HuH-7 (cell line): ENCODE measurements at regions not wholly inside any gene's neighbourhood (a gene's known extent, or its start where the extent isn't known, plus 50 kb on each side); places are given as distances from the start of the nearest gene placed in this dataset.

Experiments used
- DNase-seq: peaks from one replicate; pipeline ENCODE4 v3.0.0; 2011; ENCODE audit warnings: low spot score

DNA sequence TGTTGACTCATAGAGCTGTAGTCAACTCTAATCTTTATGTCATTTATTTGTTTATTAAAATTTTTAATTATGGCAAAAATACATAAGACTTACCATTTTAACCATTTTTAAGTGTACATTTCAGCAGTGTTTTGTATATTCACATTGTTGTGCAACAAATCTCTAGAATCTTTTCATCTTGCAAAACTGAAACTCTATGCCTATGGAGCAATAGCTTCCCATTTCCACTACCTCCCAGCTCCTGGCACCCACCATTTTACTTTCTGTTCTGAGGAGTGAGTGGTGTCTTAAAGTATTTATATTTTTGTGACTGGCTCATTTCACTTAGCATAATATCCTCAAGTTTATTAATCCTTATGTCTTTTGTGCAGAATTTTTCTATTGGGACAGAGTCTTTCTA is 181.0 kb downstream of the GPAT3 start:
- DNase-seq = no peak

DNA sequence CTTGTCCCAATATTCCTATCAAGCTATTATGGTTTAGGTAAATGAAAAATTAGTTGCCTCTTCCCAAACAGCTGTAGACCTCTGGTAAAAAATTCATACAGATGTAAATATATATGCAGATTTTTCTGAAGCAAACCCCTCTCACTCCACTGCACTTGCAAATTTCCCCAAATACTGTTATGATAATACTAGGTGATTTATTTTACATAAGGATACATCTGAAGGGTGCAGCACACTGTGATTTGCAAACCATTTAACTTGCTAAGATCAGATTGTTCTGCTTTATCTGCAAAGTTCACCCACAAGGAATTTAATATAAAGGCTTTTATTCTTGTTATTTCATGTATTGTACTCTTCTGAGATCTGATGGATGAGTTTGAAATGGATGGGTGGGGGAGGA is 177.0 kb downstream of the GPAT3 start:
- DNase-seq = no peak

- peak; percentile 4 for DNase-seq
Measured at GRCh38 chr4:83709627-83710026, 173.7 kb downstream of the GPAT3 start.

DNA sequence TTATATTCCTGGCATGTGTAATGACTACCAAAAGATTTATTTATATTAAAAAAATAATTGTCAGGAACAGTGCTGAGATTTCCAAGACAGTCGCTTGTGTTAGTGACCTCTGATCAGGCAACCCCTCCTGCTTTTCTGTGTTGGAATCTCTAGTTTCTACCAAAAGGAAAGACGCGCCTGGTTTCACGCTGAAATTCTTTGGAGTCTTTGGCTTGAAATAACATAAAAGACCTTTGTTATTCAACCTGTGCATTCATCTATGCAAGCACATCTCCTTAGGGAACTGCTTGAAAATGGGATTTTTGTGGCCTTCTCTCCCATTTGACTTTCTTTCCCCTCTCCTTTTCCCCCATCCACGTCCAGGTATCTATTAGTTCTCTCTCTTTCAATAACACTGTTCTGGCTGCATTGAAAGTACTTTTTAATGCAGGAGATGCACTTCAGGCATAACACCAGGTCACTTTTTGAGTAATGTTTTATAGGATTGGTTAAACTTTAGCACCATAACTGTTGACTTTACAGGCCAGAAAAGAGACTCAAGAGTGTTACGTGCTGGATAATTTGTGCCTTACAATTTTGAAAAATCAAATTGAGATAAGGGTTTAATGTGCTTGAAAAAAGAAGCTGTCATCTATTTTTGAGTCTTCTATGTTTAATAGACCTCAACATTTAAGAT is 172.7 kb downstream of the GPAT3 start:
- no peak for DNase-seq

GRCh38 chr4:83704786-83705185 is 168.9 kb downstream of the GPAT3 start:
- no peak for DNase-seq

DNA sequence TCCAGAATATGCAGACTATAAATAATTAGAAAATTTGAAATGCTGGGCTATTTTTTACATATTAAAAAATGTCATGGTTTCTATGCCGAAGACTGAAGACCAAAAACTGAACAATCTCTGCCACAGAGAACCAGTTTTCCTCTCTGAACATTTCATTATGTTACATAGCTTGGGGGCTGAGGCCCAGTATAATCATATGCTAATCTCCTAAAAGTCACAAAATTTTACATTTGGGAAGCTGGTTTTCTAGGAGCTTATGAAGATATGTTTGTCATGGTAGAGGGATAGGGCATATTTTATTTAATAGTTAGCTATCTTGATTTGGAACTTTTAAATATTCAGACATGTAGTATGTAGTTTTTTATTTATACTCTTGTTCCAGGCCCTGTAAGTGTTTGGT is 167.8 kb downstream of the GPAT3 start:
- no peak for DNase-seq

DNA sequence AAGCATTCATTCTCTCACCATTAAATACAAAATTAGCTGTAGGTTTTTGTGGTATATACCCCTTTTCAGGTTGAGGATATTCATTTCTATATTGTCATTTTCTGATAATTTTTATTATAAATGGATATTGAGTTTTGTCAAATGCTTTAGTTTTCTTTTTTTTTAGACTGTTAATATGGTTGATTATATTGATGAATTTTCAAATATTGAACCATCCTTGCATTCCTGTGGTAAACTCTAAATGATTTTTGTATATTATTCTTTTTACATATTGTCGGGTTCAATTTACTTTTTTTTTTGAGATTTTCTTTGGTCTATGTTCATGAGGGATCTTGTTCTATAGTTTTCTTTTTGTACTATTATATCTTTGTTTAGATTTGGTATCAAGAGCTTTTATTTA is 165.1 kb downstream of the GPAT3 start:
- DNase-seq = no peak

DNA sequence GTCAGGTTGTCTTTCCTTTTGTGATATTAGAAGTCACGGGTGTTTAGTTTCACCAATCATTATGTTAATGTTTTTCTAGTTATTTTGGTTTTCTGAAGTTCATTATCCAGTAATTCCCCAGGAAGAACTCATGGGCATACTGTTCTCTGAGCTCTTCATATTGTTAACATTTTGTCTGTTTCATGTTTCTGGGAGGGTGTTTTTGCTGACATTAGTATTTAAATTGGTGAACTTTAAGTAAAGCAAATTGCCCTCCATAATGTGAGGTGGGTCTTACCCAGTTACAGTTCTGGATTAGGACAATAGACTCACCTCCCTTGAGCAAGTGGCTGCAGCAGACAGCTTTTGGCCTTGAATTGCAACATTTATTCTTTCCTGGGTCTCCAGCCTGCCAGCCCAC is 163.4 kb downstream of the GPAT3 start:
- DNase-seq = no peak

GRCh38 chr4:83692028-83692427 is 156.1 kb downstream of the GPAT3 start:
- DNase-seq = no peak

GRCh38 chr4:83686166-83686565 is 150.3 kb downstream of the GPAT3 start:
- no peak for DNase-seq

- DNase-seq = no peak
Measured at GRCh38 chr4:83679692-83680091, 143.8 kb downstream of the GPAT3 start.

- no peak for DNase-seq
Measured at GRCh38 chr4:83679254-83679653, 143.3 kb downstream of the GPAT3 start.

- DNase-seq = no peak
Measured at GRCh38 chr4:83677656-83678055, 141.7 kb downstream of the GPAT3 start.

DNA sequence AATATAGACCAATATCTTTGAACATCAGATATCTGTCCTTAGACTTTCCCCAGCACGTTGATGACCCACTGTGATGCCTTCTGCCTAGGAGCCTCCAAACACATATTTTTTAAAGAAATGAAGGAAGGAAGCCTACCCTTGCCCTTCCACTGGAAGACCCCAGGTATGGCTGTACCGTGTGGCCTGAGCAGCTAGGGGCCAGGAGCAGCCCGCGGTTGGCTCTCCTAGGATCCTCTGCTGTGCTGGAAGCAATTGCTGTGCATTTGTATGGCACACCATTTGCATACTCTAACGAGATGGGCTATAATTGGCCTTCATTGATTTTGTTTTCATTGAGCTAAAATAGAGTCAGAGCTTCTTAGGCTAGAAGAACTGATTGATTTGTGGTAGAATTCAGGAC is 128.8 kb downstream of the GPAT3 start:
- DNase-seq = no peak

- no peak for DNase-seq
Measured at GRCh38 chr4:83664071-83664470, 128.2 kb downstream of the GPAT3 start.

- no peak for DNase-seq
Measured at GRCh38 chr4:83662204-83662603, 126.3 kb downstream of the GPAT3 start.

- no peak for DNase-seq
Measured at GRCh38 chr4:83661359-83661758, 125.5 kb downstream of the GPAT3 start.

DNA sequence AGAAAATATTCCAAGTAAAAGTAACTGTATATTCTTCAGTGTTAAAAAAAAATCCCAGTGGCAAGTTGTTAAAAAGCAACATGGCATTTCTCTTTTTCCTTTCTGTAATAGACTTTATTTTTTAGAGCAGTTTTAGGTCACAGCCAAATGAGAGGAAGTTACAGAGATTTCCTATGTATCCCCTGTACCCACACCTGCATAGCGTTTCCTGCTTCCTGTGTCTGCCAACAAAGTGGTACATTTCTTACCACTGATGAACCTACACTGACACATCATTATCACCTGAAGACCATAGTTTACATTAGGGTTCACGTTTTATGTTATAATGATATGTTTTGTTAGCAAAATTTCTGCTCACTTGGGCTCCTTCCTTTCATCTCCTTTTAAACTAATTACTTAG is 124.7 kb downstream of the GPAT3 start:
- no peak for DNase-seq

GRCh38 chr4:83658806-83659205 is 122.9 kb downstream of the GPAT3 start:
- DNase-seq = no peak

GRCh38 chr4:83657336-83657735 is 121.4 kb downstream of the GPAT3 start:
- no peak for DNase-seq
